Astrocyte (in vitro differentiated cells and primary cell): ENCODE measurements at regions not wholly inside any gene's neighbourhood (a gene's known extent, or its start where the extent isn't known, plus 50 kb on each side); places are given as distances from the start of the nearest gene placed in this dataset.

Experiments
- DNase-seq: peaks from one replicate; pipeline ENCODE4 v3.0.0-alpha.2; 2010; ENCODE audit warnings: low read depth
- FAIRE-seq: peaks from 2 replicates; lab custom pipeline; 2011; peaks lifted over from hg19 to GRCh38; lab: Jason Lieb, UNC
- H2AFZ ChIP-seq: 2 replicates; pipeline ENCODE4 v1.6.0; 2012; ENCODE audit warnings: low read depth, low read length, inconsistent platforms
- H3K27ac ChIP-seq: 2 replicates; pipeline ENCODE4 v1.5.1; 2011; ENCODE audit warnings: low read depth, low read length, inconsistent platforms
- H3K27me3 ChIP-seq: 2 replicates; pipeline ENCODE4 v1.6.0; 2011; ENCODE audit warnings: low read length, inconsistent platforms; ENCODE audit not compliant: insufficient read depth
- H3K36me3 ChIP-seq: 2 replicates; pipeline ENCODE4 v1.5.1; 2011; ENCODE audit warnings: low read length, inconsistent platforms; ENCODE audit not compliant: insufficient read depth
- H3K4me1 ChIP-seq: 2 replicates; pipeline ENCODE4 v1.5.1; 2011; ENCODE audit warnings: low read length, inconsistent platforms; ENCODE audit not compliant: insufficient read depth
- H3K4me2 ChIP-seq: 2 replicates; pipeline ENCODE4 v1.6.0; 2012; ENCODE audit warnings: low read length, inconsistent platforms
- H3K4me3 ChIP-seq: 2 replicates; pipeline ENCODE4 v1.5.1; 2011; ENCODE audit warnings: low read depth, mild to moderate bottlenecking, low read length, inconsistent platforms; ENCODE audit not compliant: insufficient read depth
- H3K79me2 ChIP-seq: 2 replicates; pipeline ENCODE4 v1.6.0; 2012; ENCODE audit warnings: mild to moderate bottlenecking, low read length, inconsistent platforms; ENCODE audit not compliant: insufficient read depth
- H3K9ac ChIP-seq: 2 replicates; pipeline ENCODE4 v1.6.0; 2012; ENCODE audit warnings: mild to moderate bottlenecking, low read length, inconsistent platforms
- H3K9me3 ChIP-seq: 2 replicates; pipeline ENCODE4 v1.5.1; 2012; ENCODE audit warnings: low read depth, mild to moderate bottlenecking, low read length, inconsistent platforms; ENCODE audit not compliant: insufficient read depth
- H4K20me1 ChIP-seq: 2 replicates; pipeline ENCODE4 v1.6.0; 2012; ENCODE audit warnings: low read length, inconsistent platforms; ENCODE audit not compliant: insufficient read depth
- H3K27ac Mint-ChIP-seq: one replicate; pipeline ENCODE4 v1.8.0; 2021; ENCODE audit warnings: mild to moderate bottlenecking, mixed read lengths; ENCODE audit not compliant: unreplicated experiment
- H3K27me3 Mint-ChIP-seq: one replicate; pipeline ENCODE4 v1.8.0; 2021; ENCODE audit warnings: low read depth, mixed read lengths; ENCODE audit not compliant: unreplicated experiment
- H3K36me3 Mint-ChIP-seq: one replicate; pipeline ENCODE4 v1.8.0; 2021; ENCODE audit warnings: low read depth, mixed read lengths; ENCODE audit not compliant: unreplicated experiment
- H3K4me1 Mint-ChIP-seq: one replicate; pipeline ENCODE4 v1.8.0; 2021; ENCODE audit warnings: low read depth, mixed read lengths; ENCODE audit not compliant: unreplicated experiment
- H3K4me3 Mint-ChIP-seq: one replicate; pipeline ENCODE4 v1.8.0; 2021; ENCODE audit warnings: mild to moderate bottlenecking, moderate library complexity, mixed read lengths; ENCODE audit not compliant: unreplicated experiment
- H3K9me3 Mint-ChIP-seq: one replicate; pipeline ENCODE4 v1.8.0; 2021; ENCODE audit warnings: mild to moderate bottlenecking, mixed read lengths; ENCODE audit not compliant: unreplicated experiment
- CTCF ChIP-seq: IDR thresholded peaks from 2 replicates; pipeline ENCODE4 v1.5.1; 2011; ENCODE audit warnings: low read depth, mild to moderate bottlenecking, inconsistent platforms, low read length, moderate library complexity; ENCODE audit not compliant: insufficient read depth
- EZH2 ChIP-seq: IDR thresholded peaks from 2 replicates; pipeline ENCODE4 v1.6.1; 2012; ENCODE audit warnings: mild to moderate bottlenecking, low read length, inconsistent platforms; ENCODE audit not compliant: insufficient read depth

- Mint-ChIP-seq H3K9me3 (no peaks in the 10 kb centered on the region), H3K4me1 (peaks cover 9% of the 10 kb centered on the region), H3K36me3 (no peaks in the 10 kb centered on the region), H3K27ac (peak overlapping the region; percentile 86), H3K4me3 (no peak overlapping the region), H3K27me3 (no peaks in the 10 kb centered on the region)
- Histone ChIP-seq H3K4me3 (no peak overlapping the region), H3K9me3 (no peaks in the 10 kb centered on the region), H3K36me3 (no peaks in the 10 kb centered on the region), H4K20me1 (no peaks in the 10 kb centered on the region), H3K27ac (no peak overlapping the region), H3K79me2 (no peaks in the 10 kb centered on the region), H3K9ac (no peak overlapping the region), H2AFZ (peak overlapping the region; percentile 68), H3K27me3 (no peaks in the 10 kb centered on the region), H3K4me2 (no peak overlapping the region), H3K4me1 (peaks cover 2% of the 10 kb centered on the region)
- FAIRE-seq = no peak
- TF ChIP-seq CTCF (no peak), EZH2 (no peak)
- DNase-seq = peak; percentile 60
These were observed 1382.5 kb downstream of the C4orf33 start for GRCh38 chr4:130478406-130478805.

GRCh38 chr4:130479020-130479419 lies 1383.1 kb downstream of the C4orf33 start:
- DNase-seq (peak; percentile 4), FAIRE-seq (no peak)
- TF ChIP-seq CTCF (no peak), EZH2 (no peak)
- H3K27ac Mint-ChIP-seq = no peak overlapping the region
- Histone ChIP-seq H3K27me3 (no peaks in the 10 kb centered on the region), H3K27ac (no peak overlapping the region), H3K36me3 (no peaks in the 10 kb centered on the region), H3K4me3 (no peak overlapping the region), H2AFZ (no peak overlapping the region), H3K9ac (no peak overlapping the region), H3K9me3 (no peaks in the 10 kb centered on the region), H3K4me2 (no peak overlapping the region), H4K20me1 (no peaks in the 10 kb centered on the region), H3K4me1 (peaks cover 2% of the 10 kb centered on the region), H3K79me2 (no peaks in the 10 kb centered on the region)
- no peaks in the 10 kb centered on the region for H3K9me3 Mint-ChIP-seq
- H3K4me1 Mint-ChIP-seq = peaks cover 9% of the 10 kb centered on the region
- H3K36me3 Mint-ChIP-seq = no peaks in the 10 kb centered on the region
- H3K4me3 Mint-ChIP-seq = no peak overlapping the region
- no peaks in the 10 kb centered on the region for H3K27me3 Mint-ChIP-seq

GRCh38 chr4:130479674-130480073 lies 1383.7 kb downstream of the C4orf33 start:
- no peak overlapping the region for H3K27ac ChIP-seq
- no peak for FAIRE-seq
- H3K79me2 ChIP-seq = no peaks in the 10 kb centered on the region
- no peaks in the 10 kb centered on the region for H3K36me3 ChIP-seq
- no peak overlapping the region for H3K4me2 ChIP-seq
- no peak overlapping the region for H3K4me3 ChIP-seq
- DNase-seq = no peak
- Mint-ChIP-seq H3K27ac (no peak overlapping the region), H3K36me3 (no peaks in the 10 kb centered on the region), H3K27me3 (no peaks in the 10 kb centered on the region), H3K4me1 (peaks cover 9% of the 10 kb centered on the region), H3K4me3 (no peak overlapping the region), H3K9me3 (no peaks in the 10 kb centered on the region)
- H3K27me3 ChIP-seq = no peaks in the 10 kb centered on the region
- H4K20me1 ChIP-seq = no peaks in the 10 kb centered on the region
- H3K9me3 ChIP-seq = no peaks in the 10 kb centered on the region
- peaks cover 2% of the 10 kb centered on the region for H3K4me1 ChIP-seq
- no peak overlapping the region for H2AFZ ChIP-seq
- H3K9ac ChIP-seq = no peak overlapping the region
- TF ChIP-seq CTCF (no peak), EZH2 (no peak)
